ENCODE measurements at regions not wholly inside any gene's neighbourhood (a gene's known extent, or its start where the extent isn't known, plus 50 kb on each side); places are given as distances from the start of the nearest gene placed in this dataset.

GRCh38 chr12:89019439-89020120 lies 332.7 kb downstream of the DUSP6 start:
- TF ChIP-seq, protein P1, sequence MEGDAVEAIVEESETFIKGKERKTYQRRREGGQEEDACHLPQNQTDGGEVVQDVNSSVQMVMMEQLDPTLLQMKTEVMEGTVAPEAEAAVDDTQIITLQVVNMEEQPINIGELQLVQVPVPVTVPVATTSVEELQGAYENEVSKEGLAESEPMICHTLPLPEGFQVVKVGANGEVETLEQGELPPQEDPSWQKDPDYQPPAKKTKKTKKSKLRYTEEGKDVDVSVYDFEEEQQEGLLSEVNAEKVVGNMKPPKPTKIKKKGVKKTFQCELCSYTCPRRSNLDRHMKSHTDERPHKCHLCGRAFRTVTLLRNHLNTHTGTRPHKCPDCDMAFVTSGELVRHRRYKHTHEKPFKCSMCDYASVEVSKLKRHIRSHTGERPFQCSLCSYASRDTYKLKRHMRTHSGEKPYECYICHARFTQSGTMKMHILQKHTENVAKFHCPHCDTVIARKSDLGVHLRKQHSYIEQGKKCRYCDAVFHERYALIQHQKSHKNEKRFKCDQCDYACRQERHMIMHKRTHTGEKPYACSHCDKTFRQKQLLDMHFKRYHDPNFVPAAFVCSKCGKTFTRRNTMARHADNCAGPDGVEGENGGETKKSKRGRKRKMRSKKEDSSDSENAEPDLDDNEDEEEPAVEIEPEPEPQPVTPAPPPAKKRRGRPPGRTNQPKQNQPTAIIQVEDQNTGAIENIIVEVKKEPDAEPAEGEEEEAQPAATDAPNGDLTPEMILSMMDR (IDR thresholded peaks at IDR 0.05): peak; percentile 68
- Histone ChIP-seq H3K4me3 (peak overlapping the region; percentile 63), H3K27ac (no peak overlapping the region), H3K9me3 (no peaks in the 10 kb centered on the region), H3K36me3 (no peaks in the 10 kb centered on the region), H3K4me1 (ENCODE audit: control insufficient read depth in 1 of 2, low read depth in 2 of 2) (no peaks in the 10 kb centered on the region), H3K27me3 (replicated peaks; ENCODE audit: insufficient read depth) (no peaks in the 10 kb centered on the region)
- ATAC-seq (ENCODE audit: insufficient number of reproducible peaks, low FRiP score, low read depth): peak; percentile 74
- DNase-seq (ENCODE audit: low spot score): peak; percentile 33

- H3K4me3 ChIP-seq: peak overlapping the region; percentile 23
- ATAC-seq (ENCODE audit: insufficient number of reproducible peaks, low FRiP score, low read depth) (no peak), DNase-seq (ENCODE audit: low spot score) (no peak)
These were observed 335.1 kb downstream of the DUSP6 start for GRCh38 chr12:89016970-89017778.

DNA sequence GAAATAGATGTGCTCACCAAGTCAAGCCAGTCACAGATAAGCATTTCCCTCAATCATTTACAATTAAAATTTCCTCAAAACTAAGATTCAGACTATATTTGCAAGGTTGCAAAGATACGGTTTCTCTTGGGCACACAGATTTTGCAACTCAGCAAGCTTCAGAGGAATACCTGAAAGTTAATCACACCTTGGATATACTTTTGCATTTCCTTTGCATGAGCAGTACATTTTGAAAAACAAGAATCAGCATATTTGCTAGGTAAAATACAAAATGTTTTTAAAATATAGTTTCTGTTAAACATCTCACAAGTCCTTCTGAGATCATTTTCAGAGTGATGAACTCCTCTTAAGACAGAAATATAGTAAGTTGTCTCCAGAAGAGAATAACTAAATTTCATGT lies 336.9 kb downstream of the DUSP6 start:
- no peaks in the 10 kb centered on the region for H3K9me3 ChIP-seq
- ATAC-seq (ENCODE audit: insufficient number of reproducible peaks, low FRiP score, low read depth) (no peak), DNase-seq (ENCODE audit: low spot score) (no peak)
- H3K27ac ChIP-seq: no peak overlapping the region
- H3K27me3 ChIP-seq (replicated peaks; ENCODE audit: insufficient read depth): no peaks in the 10 kb centered on the region
- TF ChIP-seq, protein P1 (IDR thresholded peaks at IDR 0.05): no peak
- no peaks in the 10 kb centered on the region for H3K4me1 ChIP-seq (ENCODE audit: control insufficient read depth in 1 of 2, low read depth in 2 of 2)
- no peaks in the 10 kb centered on the region for H3K36me3 ChIP-seq
- no peak overlapping the region for H3K4me3 ChIP-seq

More at GRCh38 chr12:89016970-89017778, 335.1 kb downstream of the DUSP6 start:
- Histone ChIP-seq H3K27ac (no peak overlapping the region), H3K9me3 (no peaks in the 10 kb centered on the region), H3K27me3 (replicated peaks; ENCODE audit: insufficient read depth) (no peaks in the 10 kb centered on the region), H3K4me1 (ENCODE audit: control insufficient read depth in 1 of 2, low read depth in 2 of 2) (no peaks in the 10 kb centered on the region), H3K36me3 (no peaks in the 10 kb centered on the region)
- TF ChIP-seq, protein P1 (IDR thresholded peaks at IDR 0.05): peak; percentile 61

DNA sequence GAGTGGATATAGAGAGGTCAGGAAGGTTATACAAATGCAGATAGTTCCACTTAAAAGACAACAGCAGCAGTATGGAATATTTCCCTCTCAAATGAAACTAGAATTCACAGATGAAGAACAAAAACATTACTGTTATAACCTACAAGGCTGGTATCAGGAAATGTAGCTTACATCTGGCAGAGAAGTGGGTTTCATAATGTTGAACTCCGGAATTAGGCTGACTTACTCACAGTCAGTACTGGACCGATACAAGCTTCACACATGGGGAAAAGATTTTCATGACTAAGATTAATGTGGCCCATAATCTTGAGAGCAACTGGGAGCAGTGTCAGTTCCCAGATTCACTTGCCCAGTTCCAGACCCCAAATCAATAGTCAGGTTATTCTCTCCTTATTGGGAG lies 353.9 kb downstream of the DUSP6 start:
- H3K9me3 ChIP-seq: no peaks in the 10 kb centered on the region
- no peak for ATAC-seq (ENCODE audit: insufficient number of reproducible peaks, low FRiP score, low read depth)
- H3K4me1 ChIP-seq (ENCODE audit: control insufficient read depth in 1 of 2, low read depth in 2 of 2): no peaks in the 10 kb centered on the region
- no peaks in the 10 kb centered on the region for H3K27me3 ChIP-seq (replicated peaks; ENCODE audit: insufficient read depth)
- DNase-seq (ENCODE audit: low spot score): no peak
- H3K4me3 ChIP-seq: no peak overlapping the region
- no peak overlapping the region for H3K27ac ChIP-seq
- TF ChIP-seq, protein P1 (IDR thresholded peaks at IDR 0.05): no peak
- no peaks in the 10 kb centered on the region for H3K36me3 ChIP-seq

DNA sequence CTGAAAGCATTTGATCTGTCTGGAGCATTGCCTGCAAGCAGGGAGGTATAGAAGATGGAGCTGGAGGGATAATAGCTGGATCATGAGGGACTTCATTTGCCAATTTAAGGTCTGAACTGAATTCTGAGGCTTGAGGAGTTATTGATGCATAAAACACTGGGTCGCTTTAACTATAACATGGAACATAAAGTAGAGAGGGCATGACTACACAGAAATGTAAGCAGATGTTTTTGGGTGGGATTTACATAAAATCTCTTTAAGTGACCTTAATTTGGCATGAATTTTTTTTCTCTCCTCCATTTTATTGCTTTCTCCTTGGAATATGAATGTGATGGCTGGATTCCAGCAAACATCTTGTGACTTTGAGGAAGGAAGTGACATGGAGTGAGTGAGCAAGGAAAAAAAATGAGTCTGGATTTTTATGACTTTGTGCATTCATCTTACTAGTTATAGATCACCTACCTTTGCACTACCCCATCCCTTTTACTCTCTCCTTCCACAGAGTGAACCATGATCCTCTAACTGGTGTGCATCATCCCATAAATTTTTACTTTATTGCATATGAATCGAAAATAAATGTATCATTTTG lies 356.0 kb downstream of the DUSP6 start:
- Histone ChIP-seq H3K36me3 (no peaks in the 10 kb centered on the region), H3K27me3 (replicated peaks; ENCODE audit: insufficient read depth) (no peaks in the 10 kb centered on the region), H3K4me3 (no peak overlapping the region), H3K9me3 (no peaks in the 10 kb centered on the region), H3K4me1 (ENCODE audit: control insufficient read depth in 1 of 2, low read depth in 2 of 2) (no peaks in the 10 kb centered on the region), H3K27ac (no peak overlapping the region)
- DNase-seq (ENCODE audit: low spot score) (no peak), ATAC-seq (ENCODE audit: insufficient number of reproducible peaks, low FRiP score, low read depth) (no peak)
- TF ChIP-seq, protein P1 (IDR thresholded peaks at IDR 0.05): no peak

All from thoracic aorta (tissue), 2 donors.